HCT116 (cell line): ENCODE measurements at regions not wholly inside any gene's neighbourhood (a gene's known extent, or its start where the extent isn't known, plus 50 kb on each side); places are given as distances from the start of the nearest gene placed in this dataset.

Source experiments
- ATAC-seq: fragments of 200-7000 bp; cut with Tn5 transposase; 2 replicates; pipeline ENCODE4 v1.9.1; 2020; ENCODE audit warnings: mild to moderate bottlenecking, moderate library complexity
- BruUV-seq: library from RNA; stranded (reverse); fragments of 400-500 nt; replicated peaks from 2 replicates; lab custom pipeline; 2021; lab: Mats Ljungman, UMichigan
- CTCF ChIA-PET: fragments of 300-600 bp; sonication (Branson Sonifier 250); formaldehyde crosslinking; loops from one replicate; lab custom pipeline; 2021; ENCODE audit warnings: antibody characterized with exemption; lab: Charles Lee
- POLR2A ChIA-PET: fragments of 300-600, 350-600 bp; sonication (Branson Sonifier 250); formaldehyde crosslinking; loops from one replicate; lab custom pipeline; 2021; ENCODE audit warnings: antibody characterized with exemption; lab: Charles Lee
- RAD21 ChIA-PET, 2 experiments: fragments of 300-600 bp; sonication (Branson Sonifier 250); formaldehyde crosslinking; loops; one replicate each; lab custom pipeline; 2023; ENCODE audit warnings: low total read pairs in 2 of 2; ENCODE audit not compliant: uncharacterized antibody in 2 of 2, unreplicated experiment in 2 of 2, low non-redundant PET in 1 of 2; lab: Charles Lee
- DNase-seq: peaks from one replicate; pipeline ENCODE4 v3.0.0-alpha.2; 2010; ENCODE audit warnings: low read depth, low spot score
- H2AFZ ChIP-seq: fragments of 200-600 bp; shearing (Covaris generic), sonication (generic); 2 replicates; pipeline ENCODE4 v1.6.1; 2017; ENCODE audit warnings: low read depth, mixed run types, mixed read lengths, antibody characterized with exemption, low read length; ENCODE audit not compliant: poor library complexity, severe bottlenecking
- H3K27ac ChIP-seq: 2 replicates; pipeline ENCODE4 v1.5.1; 2012; ENCODE audit warnings: low read depth, low read length
- H3K27me3 ChIP-seq: fragments of 200-600 bp; sonication (generic); 2 replicates; pipeline ENCODE4 v1.6.1; 2016; ENCODE audit warnings: mixed run types, low read length, mixed read lengths; ENCODE audit not compliant: insufficient read depth
- H3K36me3 ChIP-seq, 2 experiments: fragments of 200-500 bp in 1 of 2; fragments of 200-600 bp in 1 of 2; sonication (Bioruptor generic) in 1 of 2; sonication (generic) in 1 of 2; 2 replicates each; pipeline versions ENCODE4 v1.5.1 to v1.6.1; 2014 to 2016; ENCODE audit warnings: low read length in 2 of 2, inconsistent platforms in 1 of 2, mixed read lengths in 1 of 2, mixed run types in 1 of 2; ENCODE audit not compliant: insufficient read depth in 2 of 2, control insufficient read depth in 1 of 2
- H3K4me1 ChIP-seq, 2 experiments: fragments of 200-600 bp in 1 of 2; sonication (generic) in 1 of 2; 2 replicates each; pipeline versions ENCODE4 v1.5.1 to v1.6.1; 2012 to 2017; ENCODE audit warnings: low read length in 2 of 2, inconsistent platforms in 1 of 2, mild to moderate bottlenecking in 1 of 2, mixed read lengths in 1 of 2, mixed run types in 1 of 2, moderate library complexity in 1 of 2; ENCODE audit not compliant: insufficient read depth in 2 of 2, control insufficient read depth in 1 of 2
- H3K4me2 ChIP-seq: fragments of 200-600 bp; sonication (generic); 2 replicates; pipeline ENCODE4 v1.6.1; 2017; ENCODE audit warnings: mixed run types, low read length, mixed read lengths
- H3K4me3 ChIP-seq, 2 experiments: fragments of 200-600 bp in 1 of 2; sonication (generic) in 1 of 2; replicated peaks in 1 of 2; 2 replicates each; pipeline ENCODE4 v1.5.1; 2011 to 2016; ENCODE audit warnings: low read length in 2 of 2, control low read depth in 1 of 2, low read depth in 1 of 2, mild to moderate bottlenecking in 1 of 2, mixed read lengths in 1 of 2, mixed run types in 1 of 2
- H3K79me2 ChIP-seq: fragments of 200-600 bp; sonication (generic); 2 replicates; pipeline ENCODE4 v1.6.1; 2017; ENCODE audit warnings: mild to moderate bottlenecking, mixed run types, low read length, moderate library complexity, mixed read lengths; ENCODE audit not compliant: insufficient read depth
- H3K9ac ChIP-seq: fragments of 200-600 bp; sonication (generic); 2 replicates; pipeline ENCODE4 v1.6.1; 2016; ENCODE audit warnings: low read length, mixed read lengths
- H3K9me2 ChIP-seq: fragments of 200-600 bp; sonication (generic), shearing (Covaris generic); 2 replicates; pipeline ENCODE4 v1.6.1; 2017; ENCODE audit warnings: mixed run types, mild to moderate bottlenecking, moderate library complexity; ENCODE audit not compliant: insufficient read depth
- H3K9me3 ChIP-seq, 2 experiments: fragments of 200-500 bp in 1 of 2; fragments of 200-600 bp in 1 of 2; sonication (Bioruptor generic) in 1 of 2; sonication (generic) in 1 of 2; 2 replicates each; pipeline ENCODE4 v1.6.1; 2014 to 2017; ENCODE audit warnings: low read length in 2 of 2, mixed read lengths in 2 of 2, inconsistent platforms in 1 of 2, low read depth in 1 of 2, mild to moderate bottlenecking in 1 of 2, mixed run types in 1 of 2, moderate library complexity in 1 of 2; ENCODE audit not compliant: control insufficient read depth in 1 of 2, insufficient read depth in 1 of 2
- H4K20me1 ChIP-seq: fragments of 200-600 bp; sonication (generic), shearing (Covaris generic); 2 replicates; pipeline ENCODE4 v1.6.1; 2017; ENCODE audit warnings: mixed run types, mild to moderate bottlenecking, moderate library complexity; ENCODE audit not compliant: insufficient read depth
- CBX3 ChIP-seq: IDR thresholded peaks from 2 replicates; pipeline ENCODE4 v1.6.1; 2012; ENCODE audit warnings: low read depth
- CTCF ChIP-seq, 3 experiments: fragments of 200-600 bp in 1 of 3; sonication (generic) in 1 of 3; IDR thresholded peaks in 2 of 3; conservative IDR thresholded peaks in 1 of 3; 2 replicates each; pipeline ENCODE4 v1.5.1; 2012 to 2017; ENCODE audit warnings: low read depth in 2 of 3, low read length in 2 of 3, antibody characterized with exemption in 1 of 3, borderline replicate concordance in 1 of 3, control low read depth in 1 of 3, mild to moderate bottlenecking in 1 of 3, mixed read lengths in 1 of 3, mixed run types in 1 of 3, moderate library complexity in 1 of 3; ENCODE audit not compliant: insufficient read depth in 1 of 3
- POLR2AphosphoS5 ChIP-seq: IDR thresholded peaks from 2 replicates; pipeline ENCODE4 v1.6.1; 2011; ENCODE audit warnings: mild to moderate bottlenecking, low read depth, low read length, moderate library complexity
- RAD21 ChIP-seq: IDR thresholded peaks from 2 replicates; pipeline ENCODE4 v1.6.1; 2012; ENCODE audit warnings: low read depth, mild to moderate bottlenecking
- YY1 ChIP-seq: IDR thresholded peaks from 2 replicates; pipeline ENCODE4 v1.6.1; 2011; ENCODE audit warnings: low read length, low read depth, moderate library complexity, mild to moderate bottlenecking; ENCODE audit not compliant: insufficient replicate concordance; ENCODE audit errors: extremely low read depth
- ZBTB33 ChIP-seq: IDR thresholded peaks from 2 replicates; pipeline ENCODE4 v1.6.1; 2011; ENCODE audit warnings: mild to moderate bottlenecking, low read length, moderate library complexity; ENCODE audit not compliant: insufficient replicate concordance; ENCODE audit errors: extremely low read depth
- ZNF274 ChIP-seq: fragments of 200-500 bp; sonication (Bioruptor generic); IDR thresholded peaks from 2 replicates; pipeline ENCODE4 v1.6.1; 2014; ENCODE audit warnings: mild to moderate bottlenecking, low read depth, low read length, inconsistent platforms
- intact Hi-C: fragments of 100-400 bp; cut with micrococcal nuclease; formaldehyde crosslinking; loops from 2 replicates; pipeline ENCODE4 v1.10.0; 2022

GRCh38 chr2:224264259-224264658, 137.6 kb downstream of the FAM124B start (continued):
- TF ChIP-seq CTCF (IDR thresholded peaks at IDR 0.05 in 2 of 3, conservative IDR thresholded peaks at IDR 0.05 in 1 of 3; ENCODE audit: borderline replicate concordance in 1 of 3, insufficient read depth in 1 of 3, low read depth in 2 of 3, low read length in 2 of 3), result no peak
- TF ChIP-seq ZNF274, result no peak
- TF ChIP-seq YY1, result no peak
- TF ChIP-seq, all 23 proteins: peak for 0

GRCh38 chr2:224263571-224264043, 138.3 kb downstream of the FAM124B start:
- no peak overlapping the region for H2AFZ ChIP-seq
- H3K4me1 ChIP-seq, result peaks cover 0 to 4% of the 10 kb centered on the region in 2 experiments; a peak in 1 of 4 replicates
- no peak overlapping the region for H3K27ac ChIP-seq
- CTCF ChIA-PET, result no interaction called here
- H3K4me2 ChIP-seq, result no peak overlapping the region
- H4K20me1 ChIP-seq, result no peaks in the 10 kb centered on the region
- no peak overlapping the region for H3K4me3 ChIP-seq
- no TSS peak for BruUV-seq
- RAD21 ChIA-PET, result no interaction called here
- no peak overlapping the region for H3K9ac ChIP-seq
- TF ChIP-seq ZNF274 (no peak), YY1 (no peak), CBX3 (no peak)
- ATAC-seq (no peak), DNase-seq (no peak)
- H3K9me2 ChIP-seq, result no peaks in the 10 kb centered on the region
- no peaks in the 10 kb centered on the region for H3K27me3 ChIP-seq
- intact Hi-C loops, result no loop called here
- no peaks in the 10 kb centered on the region for H3K9me3 ChIP-seq
- no peaks in the 10 kb centered on the region for H3K36me3 ChIP-seq
- no peaks in the 10 kb centered on the region for H3K79me2 ChIP-seq
- POLR2A ChIA-PET, result no interaction called here

GRCh38 chr2:224261326-224261725, 140.6 kb downstream of the FAM124B start:
- H3K4me2 ChIP-seq, result no peak overlapping the region
- no peaks in the 10 kb centered on the region for H3K9me3 ChIP-seq
- CTCF ChIA-PET, result no interaction called here
- POLR2A ChIA-PET, result no interaction called here
- no peak for ATAC-seq
- intact Hi-C loops, result no loop called here
- H3K9me2 ChIP-seq, result no peaks in the 10 kb centered on the region
- DNase-seq, result no peak
- no peak overlapping the region for H3K27ac ChIP-seq
- RAD21 ChIA-PET, result no interaction called here
- no peaks in the 10 kb centered on the region for H3K27me3 ChIP-seq
- H3K79me2 ChIP-seq, result no peaks in the 10 kb centered on the region
- BruUV-seq, result no TSS peak
- H4K20me1 ChIP-seq, result no peaks in the 10 kb centered on the region
- TF ChIP-seq POLR2AphosphoS5 (no peak), ZBTB33 (no peak), RAD21 (no peak)
- H2AFZ ChIP-seq, result no peak overlapping the region
- peaks cover 0 to 4% of the 10 kb centered on the region in 2 experiments; a peak in 1 of 4 replicates for H3K4me1 ChIP-seq
- H3K9ac ChIP-seq, result no peak overlapping the region
- H3K4me3 ChIP-seq, result no peak overlapping the region
- no peaks in the 10 kb centered on the region for H3K36me3 ChIP-seq
